Neural cell (in vitro differentiated cells): ENCODE measurements at regions not wholly inside any gene's neighbourhood (a gene's known extent, or its start where the extent isn't known, plus 50 kb on each side); places are given as distances from the start of the nearest gene placed in this dataset.

ENCODE experiments used
- MXI1 ChIP-seq: fragments of 450-650 bp; conservative IDR thresholded peaks from 2 replicates; pipeline ENCODE4 v1.6.1; 2014; ENCODE audit warnings: antibody characterized with exemption, mild to moderate bottlenecking; ENCODE audit not compliant: poor library complexity, severe bottlenecking
- SMC3 ChIP-seq: fragments of 450-650 bp; conservative IDR thresholded peaks from 2 replicates; pipeline ENCODE4 v1.6.1; 2014; ENCODE audit warnings: antibody characterized with exemption, mild to moderate bottlenecking, moderate library complexity; ENCODE audit not compliant: poor library complexity
- TF ChIP-seq, protein P1 (sequence below): fragments of 450-650 bp; IDR thresholded peaks from 2 replicates; pipeline ENCODE4 v1.5.1; 2014; ENCODE audit warnings: antibody characterized with exemption, mild to moderate bottlenecking, moderate library complexity; ENCODE audit not compliant: poor library complexity, severe bottlenecking

DNA sequence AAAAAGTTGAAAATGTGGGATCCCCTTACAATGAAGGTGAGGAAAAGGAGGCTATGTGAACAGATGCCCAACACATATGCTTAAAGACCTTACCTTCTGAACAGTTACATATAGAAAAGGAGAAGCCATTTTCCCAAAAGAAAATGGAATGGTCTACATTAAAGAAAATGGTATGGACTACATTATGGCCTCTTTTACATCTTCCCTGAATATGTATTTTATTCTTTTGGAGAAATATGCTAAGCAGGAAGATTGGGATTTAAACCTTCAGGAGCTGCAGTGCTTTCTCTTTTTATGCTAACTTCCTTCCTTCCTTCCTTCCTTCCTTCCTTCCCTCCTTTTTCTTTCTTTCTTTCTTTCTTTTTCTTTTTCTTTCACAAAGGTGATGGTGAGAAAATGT, 155.4 kb downstream of the SEC23IP start:
- TF ChIP-seq SMC3 (no peak), MXI1 (no peak)
- TF ChIP-seq, protein P1, sequence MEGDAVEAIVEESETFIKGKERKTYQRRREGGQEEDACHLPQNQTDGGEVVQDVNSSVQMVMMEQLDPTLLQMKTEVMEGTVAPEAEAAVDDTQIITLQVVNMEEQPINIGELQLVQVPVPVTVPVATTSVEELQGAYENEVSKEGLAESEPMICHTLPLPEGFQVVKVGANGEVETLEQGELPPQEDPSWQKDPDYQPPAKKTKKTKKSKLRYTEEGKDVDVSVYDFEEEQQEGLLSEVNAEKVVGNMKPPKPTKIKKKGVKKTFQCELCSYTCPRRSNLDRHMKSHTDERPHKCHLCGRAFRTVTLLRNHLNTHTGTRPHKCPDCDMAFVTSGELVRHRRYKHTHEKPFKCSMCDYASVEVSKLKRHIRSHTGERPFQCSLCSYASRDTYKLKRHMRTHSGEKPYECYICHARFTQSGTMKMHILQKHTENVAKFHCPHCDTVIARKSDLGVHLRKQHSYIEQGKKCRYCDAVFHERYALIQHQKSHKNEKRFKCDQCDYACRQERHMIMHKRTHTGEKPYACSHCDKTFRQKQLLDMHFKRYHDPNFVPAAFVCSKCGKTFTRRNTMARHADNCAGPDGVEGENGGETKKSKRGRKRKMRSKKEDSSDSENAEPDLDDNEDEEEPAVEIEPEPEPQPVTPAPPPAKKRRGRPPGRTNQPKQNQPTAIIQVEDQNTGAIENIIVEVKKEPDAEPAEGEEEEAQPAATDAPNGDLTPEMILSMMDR = no peak
